Adrenal gland (tissue), 9 donors: ENCODE measurements at regions not wholly inside any gene's neighbourhood (a gene's known extent, or its start where the extent isn't known, plus 50 kb on each side); places are given as distances from the start of the nearest gene placed in this dataset.
A peak's percentile ranks its signal among the peaks of the same experiment; 100 is the strongest.

Experiments
- DNase-seq, 7 donors: peaks; one replicate each; pipeline ENCODE4 v3.0.0-alpha.2; 2019 to 2020
- H3K27ac ChIP-seq, 5 donors: fragments of 200-600 bp; sonication (generic) in 4 of 5; 1 replicate in 3 of 5; 2 replicates in 2 of 5; pipeline versions ENCODE4 v1.5.1 to v1.8.0; 2016 to 2020; ENCODE audit warnings: mild to moderate bottlenecking in 1 of 5
- H3K27me3 ChIP-seq: fragments of 200-600 bp; 2 replicates; pipeline ENCODE4 v1.8.0; 2021
- H3K36me3 ChIP-seq, 2 donors: fragments of 200-600 bp; replicated peaks in 1 of 2; 1 replicate in 1 of 2; 2 replicates in 1 of 2; pipeline versions ENCODE4 v1.5.1 to v1.8.0; 2018 to 2022
- H3K4me1 ChIP-seq, 2 donors: fragments of 200-600 bp; replicated peaks in 1 of 2; 1 replicate in 1 of 2; 2 replicates in 1 of 2; pipeline versions ENCODE4 v1.5.1 to v1.8.0; 2018 to 2021
- H3K4me3 ChIP-seq, 4 donors: fragments of 200-600 bp; sonication (generic) in 3 of 4; one replicate each; pipeline ENCODE4 v1.5.1; 2016 to 2018
- H3K9me3 ChIP-seq, 3 donors: fragments of 200-600 bp; sonication (generic) in 1 of 3; replicated peaks in 1 of 3; 1 replicate in 2 of 3; 2 replicates in 1 of 3; pipeline versions ENCODE4 v1.5.1 to v1.8.0; 2016 to 2021
- CTCF ChIP-seq, 6 experiments: fragments of 450-650 bp in 4 of 6; fragments of 200-600 bp in 2 of 6; sonication (generic) in 1 of 6; IDR thresholded peaks; 1 replicate in 5 of 6; 2 replicates in 1 of 6; pipeline versions ENCODE4 v1.5.1 to v1.8.0; 2016 to 2021; ENCODE audit warnings: antibody characterized with exemption in 6 of 6, mild to moderate bottlenecking in 2 of 6, moderate library complexity in 1 of 6
- POLR2A ChIP-seq, 2 donors: fragments of 450-650 bp; IDR thresholded peaks; one replicate each; pipeline ENCODE4 v1.6.1; 2017; ENCODE audit warnings: antibody characterized with exemption in 2 of 2, mild to moderate bottlenecking in 2 of 2, moderate library complexity in 1 of 2
- WGBS, 4 donors: extraction: QIAGEN DNeasy Blood & Tissue Kit in 2 of 4; methylation state at CpG; one replicate each; pipeline versions ENCODE4 v1.1.5 to v1.1.7; 2013 to 2017; 5-methylcytosine and 5-hydroxymethylcytosine counted together
- intact Hi-C, 2 donors: fragments of 100-400 bp; cut with DNase I; formaldehyde crosslinking; loops; one replicate each; pipeline versions ENCODE4 v1.14.1 to v1.15.0; 2022 to 2023
- donor health status: healthy with polysubstance abuse.
- donor health status: Bipolar disorder and iron deficiency.
- donor health status: DM: yes; HTN: yes; CAD: no.
- donor health status: DM: no; HTN: no; CAD: no.
- donor health status: DM: no; HTN: no; CAD: no.

- Histone ChIP-seq H3K9me3 (no peaks in the 10 kb centered on the region), H3K27ac (no peak overlapping the region), H3K36me3 (no peaks in the 10 kb centered on the region), H3K27me3 (no peaks in the 10 kb centered on the region), H3K4me1 (no peaks in the 10 kb centered on the region), H3K4me3 (no peak overlapping the region)
- no peak for DNase-seq
- TF ChIP-seq POLR2A (IDR thresholded peaks at IDR 0.05) = no peak
- no peak for TF ChIP-seq CTCF (IDR thresholded peaks at IDR 0.05)
- WGBS, 4 donors = 83 to 91% (median 87%) methylated on average over 3 of the region's 3 CpGs
- intact Hi-C loops = no loop called here
Measured at GRCh38 chr7:132691201-132691600, 114.9 kb upstream of the PLXNA4 start.

- Histone ChIP-seq H3K9me3 (no peaks in the 10 kb centered on the region), H3K4me1 (no peaks in the 10 kb centered on the region), H3K27me3 (no peaks in the 10 kb centered on the region), H3K27ac (no peak overlapping the region), H3K4me3 (no peak overlapping the region), H3K36me3 (no peaks in the 10 kb centered on the region)
- intact Hi-C loops = no loop called here
- TF ChIP-seq POLR2A (IDR thresholded peaks at IDR 0.05) (no peak), CTCF (IDR thresholded peaks at IDR 0.05) (no peak)
- no peak for DNase-seq
- WGBS, 4 donors = 88 to 93% (median 92%) methylated on average over 10 of the region's 10 CpGs
Measured at GRCh38 chr7:132690174-132690573, 113.9 kb upstream of the PLXNA4 start.

- H3K9me3 ChIP-seq = no peaks in the 10 kb centered on the region
- TF ChIP-seq CTCF (IDR thresholded peaks at IDR 0.05) (no peak), POLR2A (IDR thresholded peaks at IDR 0.05) (no peak)
- no peaks in the 10 kb centered on the region for H3K27me3 ChIP-seq
- H3K4me1 ChIP-seq = no peaks in the 10 kb centered on the region
- no peaks in the 10 kb centered on the region for H3K36me3 ChIP-seq
- WGBS, 4 donors = 67 to 83% (median 73%) methylated on average over 5 of the region's 5 CpGs
- H3K27ac ChIP-seq = no peak overlapping the region
- H3K4me3 ChIP-seq = no peak overlapping the region
- no peak for DNase-seq
- intact Hi-C loops = no loop called here
Measured at GRCh38 chr7:132687981-132688383, 111.7 kb upstream of the PLXNA4 start.

- Histone ChIP-seq H3K36me3 (no peaks in the 10 kb centered on the region), H3K27me3 (no peaks in the 10 kb centered on the region), H3K4me1 (no peaks in the 10 kb centered on the region), H3K4me3 (no peak overlapping the region), H3K9me3 (no peaks in the 10 kb centered on the region), H3K27ac (no peak overlapping the region)
- WGBS, 4 donors = 81 to 94% (median 90%) methylated on average over 1 of the region's 1 CpG
- DNase-seq = peak in 1 of 7 donors; percentile 3
- intact Hi-C loops = no loop called here
- TF ChIP-seq CTCF (IDR thresholded peaks at IDR 0.05) = no peak
- TF ChIP-seq POLR2A (IDR thresholded peaks at IDR 0.05) = no peak
Measured at GRCh38 chr7:132687016-132687415, 110.7 kb upstream of the PLXNA4 start.
